Karpas-422 (cell line): ENCODE measurements at regions not wholly inside any gene's neighbourhood (a gene's known extent, or its start where the extent isn't known, plus 50 kb on each side); places are given as distances from the start of the nearest gene placed in this dataset.

Experiments used
- DNase-seq: peaks from one replicate; pipeline ENCODE4 v3.0.0-alpha.2; 2015
- H2AFZ ChIP-seq: fragments of 200-600 bp; sonication (generic); 2 replicates; pipeline ENCODE4 v1.6.1; 2014; ENCODE audit warnings: antibody characterized with exemption, low read length, mixed read lengths
- H3K27ac ChIP-seq: fragments of 200-600 bp; sonication (generic); 2 replicates; pipeline ENCODE4 v1.5.1; 2014; ENCODE audit warnings: mild to moderate bottlenecking, low read length, moderate library complexity
- H3K27me3 ChIP-seq: fragments of 200-600 bp; sonication (generic); 2 replicates; pipeline ENCODE4 v1.6.1; 2014; ENCODE audit warnings: low read length, mixed read lengths
- H3K36me3 ChIP-seq: fragments of 200-600 bp; sonication (generic); 2 replicates; pipeline ENCODE4 v1.6.1; 2014; ENCODE audit warnings: low read length, mixed read lengths; ENCODE audit not compliant: insufficient read depth
- H3K4me1 ChIP-seq: fragments of 200-600 bp; sonication (generic); 2 replicates; pipeline ENCODE4 v1.6.1; 2014; ENCODE audit warnings: mild to moderate bottlenecking, low read length, mixed read lengths
- H3K4me2 ChIP-seq: fragments of 200-600 bp; sonication (generic); 2 replicates; pipeline ENCODE4 v1.6.1; 2014; ENCODE audit warnings: low read length, low read depth, mild to moderate bottlenecking; ENCODE audit not compliant: poor library complexity, severe bottlenecking
- H3K4me3 ChIP-seq: fragments of 200-600 bp; sonication (generic); 2 replicates; pipeline ENCODE4 v1.5.1; 2014; ENCODE audit warnings: mild to moderate bottlenecking, antibody characterized with exemption, low read length, mixed read lengths
- H3K79me2 ChIP-seq: fragments of 200-600 bp; sonication (generic); 2 replicates; pipeline ENCODE4 v1.6.1; 2014; ENCODE audit warnings: mild to moderate bottlenecking, low read length, mixed read lengths
- H3K9ac ChIP-seq: fragments of 200-600 bp; sonication (generic); 2 replicates; pipeline ENCODE4 v1.6.0; 2014; ENCODE audit warnings: low read length
- H3K9me2 ChIP-seq: fragments of 200-600 bp; sonication (generic), shearing (Covaris generic); replicated peaks from 2 replicates; pipeline ENCODE4 v1.6.0; 2014; ENCODE audit warnings: mild to moderate bottlenecking, low read length, moderate library complexity; ENCODE audit not compliant: insufficient read depth
- H3K9me3 ChIP-seq: fragments of 300-700, 200-600 bp; sonication (generic); 2 replicates; pipeline ENCODE4 v1.6.1; 2014; ENCODE audit warnings: low read length, mixed read lengths
- H4K20me1 ChIP-seq: fragments of 200-600 bp; sonication (generic); 2 replicates; pipeline ENCODE4 v1.6.1; 2014; ENCODE audit warnings: mild to moderate bottlenecking, antibody characterized with exemption, low read length, low read depth; ENCODE audit not compliant: insufficient read depth

- Histone ChIP-seq H3K27me3 (no peaks in the 10 kb centered on the region), H3K4me2 (no peak overlapping the region), H3K4me1 (peaks cover 13% of the 10 kb centered on the region), H3K36me3 (no peaks in the 10 kb centered on the region; the same call in 1 of the 2 replicates), H3K9me2 (no peaks in the 10 kb centered on the region), H2AFZ (no peak overlapping the region), H3K27ac (no peak overlapping the region), H3K4me3 (no peak overlapping the region), H4K20me1 (no peaks in the 10 kb centered on the region), H3K9me3 (peaks cover 7% of the 10 kb centered on the region; the same call in 1 of the 2 replicates), H3K79me2 (no peaks in the 10 kb centered on the region), H3K9ac (no peak overlapping the region)
- no peak for DNase-seq
Observed at GRCh38 chr12:14270392-14270791, 95.1 kb upstream of the ATF7IP start.

- peak; percentile 76 for DNase-seq
- Histone ChIP-seq H3K4me1 (peaks cover 16% of the 10 kb centered on the region), H3K4me2 (peak overlapping the region; percentile 46), H4K20me1 (no peaks in the 10 kb centered on the region), H3K4me3 (peak overlapping the region; percentile 28; the same call in 1 of the 2 replicates), H3K9me3 (peaks cover 10% of the 10 kb centered on the region; the same call in 1 of the 2 replicates), H3K9ac (peak overlapping the region; percentile 46), H3K9me2 (no peaks in the 10 kb centered on the region), H3K79me2 (no peaks in the 10 kb centered on the region), H3K36me3 (no peaks in the 10 kb centered on the region; the same call in 1 of the 2 replicates), H3K27me3 (no peaks in the 10 kb centered on the region), H3K27ac (peak overlapping the region; percentile 54), H2AFZ (peak overlapping the region; percentile 87)
Observed at GRCh38 chr12:14272956-14273912, 92.2 kb upstream of the ATF7IP start.

- Histone ChIP-seq H3K27ac (peak overlapping the region; percentile 54), H3K4me3 (peak overlapping the region; percentile 28; the same call in 1 of the 2 replicates), H3K4me1 (peaks cover 22% of the 10 kb centered on the region), H3K36me3 (no peaks in the 10 kb centered on the region; the same call in 1 of the 2 replicates), H4K20me1 (no peaks in the 10 kb centered on the region), H3K9me2 (no peaks in the 10 kb centered on the region), H2AFZ (peak overlapping the region; percentile 87), H3K79me2 (no peaks in the 10 kb centered on the region), H3K9ac (peak overlapping the region; percentile 46), H3K9me3 (peaks cover 10% of the 10 kb centered on the region; the same call in 1 of the 2 replicates), H3K27me3 (no peaks in the 10 kb centered on the region), H3K4me2 (peak overlapping the region; percentile 46)
- peak; percentile 73 for DNase-seq
Observed at GRCh38 chr12:14273913-14274311, 91.6 kb upstream of the ATF7IP start.

GRCh38 chr12:14275111-14275510 lies 90.4 kb upstream of the ATF7IP start:
- Histone ChIP-seq H3K4me1 (peaks cover 22% of the 10 kb centered on the region), H3K79me2 (no peaks in the 10 kb centered on the region), H3K9me2 (no peaks in the 10 kb centered on the region), H3K27me3 (no peaks in the 10 kb centered on the region), H3K9me3 (peaks cover 10% of the 10 kb centered on the region; the same call in 1 of the 2 replicates), H3K4me2 (no peak overlapping the region), H4K20me1 (no peaks in the 10 kb centered on the region), H3K27ac (no peak overlapping the region), H3K9ac (no peak overlapping the region), H3K4me3 (no peak overlapping the region), H2AFZ (peak overlapping the region; percentile 79; the same call in 1 of the 2 replicates), H3K36me3 (no peaks in the 10 kb centered on the region; the same call in 1 of the 2 replicates)
- no peak for DNase-seq

- H3K9me2 ChIP-seq = no peaks in the 10 kb centered on the region
- H3K9me3 ChIP-seq = peaks cover 6% of the 10 kb centered on the region; the same call in 1 of the 2 replicates
- H3K27me3 ChIP-seq = no peaks in the 10 kb centered on the region
- H3K9ac ChIP-seq = no peak overlapping the region
- H3K27ac ChIP-seq = no peak overlapping the region; the same call in 1 of the 2 replicates
- no peak overlapping the region for H3K4me2 ChIP-seq
- no peaks in the 10 kb centered on the region for H3K79me2 ChIP-seq
- peaks cover 28% of the 10 kb centered on the region for H3K4me1 ChIP-seq
- no peaks in the 10 kb centered on the region for H4K20me1 ChIP-seq
- H3K36me3 ChIP-seq = no peaks in the 10 kb centered on the region; the same call in 1 of the 2 replicates
- no peak for DNase-seq
- H2AFZ ChIP-seq = peak overlapping the region; percentile 79
- no peak overlapping the region for H3K4me3 ChIP-seq
Observed at GRCh38 chr12:14275886-14276285, 89.6 kb upstream of the ATF7IP start.

- Histone ChIP-seq H2AFZ (peak overlapping the region; percentile 35), H3K9me3 (peaks cover 6% of the 10 kb centered on the region; the same call in 1 of the 2 replicates), H3K27ac (peak overlapping the region; percentile 83), H3K4me2 (peak overlapping the region; percentile 14), H3K4me3 (no peak overlapping the region), H3K79me2 (no peaks in the 10 kb centered on the region), H3K4me1 (peaks cover 33% of the 10 kb centered on the region), H4K20me1 (no peaks in the 10 kb centered on the region), H3K9me2 (no peaks in the 10 kb centered on the region), H3K36me3 (no peaks in the 10 kb centered on the region; the same call in 1 of the 2 replicates), H3K27me3 (no peaks in the 10 kb centered on the region), H3K9ac (no peak overlapping the region)
- DNase-seq = no peak
Observed at GRCh38 chr12:14278294-14278953, 87.1 kb upstream of the ATF7IP start.

GRCh38 chr12:14279845-14280244 lies 85.6 kb upstream of the ATF7IP start:
- H3K36me3 ChIP-seq = no peaks in the 10 kb centered on the region; the same call in 1 of the 2 replicates
- 0 out of 2 replicates have a peak overlapping the region, but pooled peaks have one; percentile 31 for H3K27ac ChIP-seq
- no peaks in the 10 kb centered on the region for H3K27me3 ChIP-seq
- H3K79me2 ChIP-seq = no peaks in the 10 kb centered on the region
- peaks cover 40% of the 10 kb centered on the region for H3K4me1 ChIP-seq
- no peak overlapping the region for H3K4me2 ChIP-seq
- H4K20me1 ChIP-seq = no peaks in the 10 kb centered on the region
- H3K4me3 ChIP-seq = no peak overlapping the region
- no peak overlapping the region for H3K9ac ChIP-seq
- H3K9me3 ChIP-seq = peaks cover 6% of the 10 kb centered on the region; the same call in 1 of the 2 replicates
- no peaks in the 10 kb centered on the region for H3K9me2 ChIP-seq
- no peak for DNase-seq
- H2AFZ ChIP-seq = no peak overlapping the region
